ENCODE measurements at regions not wholly inside any gene's neighbourhood (a gene's known extent, or its start where the extent isn't known, plus 50 kb on each side); places are given as distances from the start of the nearest gene placed in this dataset.

GRCh38 chr17:71227841-71228240 lies 893.0 kb upstream of the SOX9 start:
- no peak for TF ChIP-seq EZH2 (IDR thresholded peaks at IDR 0.05; ENCODE audit: low read depth, unreplicated experiment)
- TF ChIP-seq POLR2AphosphoS5 (IDR thresholded peaks at IDR 0.05; ENCODE audit: low read depth): no peak
- no peak for TF ChIP-seq CTCF (conservative IDR thresholded peaks at IDR 0.05; ENCODE audit: low read depth in 2 of 2)
- TF ChIP-seq CREB1 (CRISPR knock-in tag; IDR thresholded peaks at IDR 0.05; ENCODE audit: low read depth): no peak
- TF ChIP-seq REST (IDR thresholded peaks at IDR 0.05; ENCODE audit: unreplicated experiment): no peak

Measured in GM23338 (cell line).